GM23248 (cell line): ENCODE measurements at regions not wholly inside any gene's neighbourhood (a gene's known extent, or its start where the extent isn't known, plus 50 kb on each side); places are given as distances from the start of the nearest gene placed in this dataset.

Experiments
- DNase-seq: peaks from one replicate; pipeline ENCODE4 v3.0.0-alpha.2; 2015
- H2AFZ ChIP-seq: fragments of 200-600 bp; sonication (generic); 2 replicates; pipeline ENCODE4 v1.6.1; 2016; ENCODE audit warnings: antibody characterized with exemption
- H3F3A ChIP-seq: fragments of 200-600 bp; sonication (generic); 2 replicates; pipeline ENCODE4 v1.6.1; 2016; ENCODE audit warnings: mild to moderate bottlenecking, antibody characterized with exemption, mixed run types; ENCODE audit not compliant: insufficient read depth
- H3K27ac ChIP-seq: fragments of 200-600 bp; sonication (generic); 2 replicates; pipeline ENCODE4 v1.5.1; 2016; ENCODE audit warnings: mild to moderate bottlenecking
- H3K27me3 ChIP-seq: fragments of 200-600 bp; sonication (generic); replicated peaks from 2 replicates; pipeline ENCODE4 v1.6.1; 2016; ENCODE audit warnings: mild to moderate bottlenecking; ENCODE audit not compliant: insufficient read depth
- H3K36me3 ChIP-seq: fragments of 200-600 bp; sonication (generic); 2 replicates; pipeline ENCODE4 v1.6.1; 2016; ENCODE audit warnings: low read depth, mild to moderate bottlenecking
- H3K4me1 ChIP-seq: fragments of 200-600 bp; sonication (generic); 2 replicates; pipeline ENCODE4 v1.6.1; 2016; ENCODE audit warnings: mild to moderate bottlenecking; ENCODE audit not compliant: insufficient read depth
- H3K4me2 ChIP-seq: fragments of 200-600 bp; sonication (generic); one replicate; pipeline ENCODE4 v1.6.1; 2016; ENCODE audit warnings: mild to moderate bottlenecking; ENCODE audit not compliant: unreplicated experiment
- H3K4me3 ChIP-seq: fragments of 200-600 bp; sonication (generic); 2 replicates; pipeline ENCODE4 v1.5.1; 2016; ENCODE audit warnings: mild to moderate bottlenecking
- H3K79me2 ChIP-seq: fragments of 200-600 bp; sonication (generic); 2 replicates; pipeline ENCODE4 v1.6.1; 2016; ENCODE audit warnings: mild to moderate bottlenecking; ENCODE audit not compliant: insufficient read depth
- H3K9ac ChIP-seq: fragments of 200-600 bp; sonication (generic); 2 replicates; pipeline ENCODE4 v1.6.1; 2016; ENCODE audit warnings: mild to moderate bottlenecking
- H3K9me2 ChIP-seq: fragments of 200-600 bp; sonication (generic); 2 replicates; pipeline ENCODE4 v1.6.1; 2016; ENCODE audit warnings: mixed run types, mild to moderate bottlenecking, moderate library complexity; ENCODE audit not compliant: insufficient read depth
- H3K9me3 ChIP-seq: fragments of 200-600 bp; sonication (generic); one replicate; pipeline ENCODE4 v1.6.1; 2017; ENCODE audit warnings: low read depth
- H4K20me1 ChIP-seq: fragments of 200-600 bp; sonication (generic); 2 replicates; pipeline ENCODE4 v1.6.0; 2016; ENCODE audit not compliant: insufficient read depth
- EZH2 ChIP-seq: fragments of 200-600 bp; sonication (generic); IDR thresholded peaks from 2 replicates; pipeline ENCODE4 v1.6.1; 2018; ENCODE audit warnings: antibody characterized with exemption, mild to moderate bottlenecking; ENCODE audit not compliant: insufficient read depth, poor library complexity, severe bottlenecking
- EZH2phosphoT487 ChIP-seq: fragments of 200-600 bp; sonication (generic); IDR thresholded peaks from 2 replicates; pipeline ENCODE4 v1.6.1; 2018; ENCODE audit warnings: antibody characterized with exemption, moderate library complexity, mild to moderate bottlenecking, low read depth; ENCODE audit not compliant: insufficient read depth
- WGBS, 2 experiments: methylation state at CpG; one replicate each; pipeline ENCODE4 v1.1.6; 2015 to 2017; ENCODE audit warnings: low lambda C conversion rate in 2 of 2, low coverage in 1 of 2; ENCODE audit errors: missing lambda C conversion rate in 2 of 2; 5-methylcytosine and 5-hydroxymethylcytosine counted together
- in situ Hi-C: fragments of 300-500 bp; cut with MboI; formaldehyde crosslinking; loops from 2 replicates; pipeline ENCODE4 v1.15.0; 2020

DNA sequence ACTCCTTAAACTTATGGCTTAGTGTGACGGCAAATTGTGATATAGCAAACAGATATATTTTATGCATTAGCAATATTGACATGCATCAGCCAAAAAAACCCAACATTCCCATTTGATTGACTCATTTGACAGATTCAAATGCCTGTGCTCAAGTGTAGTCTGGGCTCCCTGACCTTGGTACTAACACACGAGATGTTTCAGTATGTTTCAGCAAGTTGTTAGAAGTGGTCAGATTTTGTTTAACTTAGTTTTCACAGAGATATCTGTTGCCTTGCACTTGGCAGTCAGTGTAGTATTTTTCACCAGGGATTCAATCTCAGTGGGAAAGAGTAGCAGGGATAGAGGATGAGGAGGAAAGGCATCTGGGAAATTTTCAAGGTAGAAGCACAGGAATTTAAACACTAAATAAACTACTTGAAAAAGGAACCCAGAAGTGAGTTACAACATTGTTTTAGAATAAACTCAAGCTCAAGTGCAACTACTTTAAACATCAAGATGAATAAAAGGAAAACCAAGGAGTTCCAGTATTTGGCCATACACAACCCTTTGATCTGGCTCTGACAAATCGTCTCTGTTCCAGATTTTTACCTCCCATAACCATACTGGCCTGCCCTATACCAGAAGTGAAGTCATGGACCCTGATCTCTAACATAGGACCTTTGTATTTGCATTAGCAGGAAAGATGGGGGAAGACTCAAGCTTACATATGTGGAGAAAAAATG, 56.5 kb upstream of the BLID start:
- Histone ChIP-seq H3K4me3 (peak overlapping the region; percentile 89), H3K27ac (peak overlapping the region; percentile 40), H3K27me3 (no peaks in the 10 kb centered on the region), H3K4me1 (peaks cover 94% of the 10 kb centered on the region), H3K79me2 (peaks cover 100% of the 10 kb centered on the region), H3K9me3 (no peaks in the 10 kb centered on the region), H3K9me2 (no peaks in the 10 kb centered on the region), H3F3A (peaks cover 91% of the 10 kb centered on the region), H3K4me2 (peak overlapping the region; percentile 96), H4K20me1 (no peaks in the 10 kb centered on the region), H3K9ac (no peak overlapping the region), H3K36me3 (peaks cover 72% of the 10 kb centered on the region), H2AFZ (no peak overlapping the region)
- in situ Hi-C loops = no loop called here
- TF ChIP-seq EZH2 (no peak), EZH2phosphoT487 (no peak)
- WGBS, 2 experiments = 81 to 84% methylated on average over 3 of the region's 3 CpGs
- DNase-seq = peak; percentile 19

- peak; percentile 96 for DNase-seq
- WGBS, 2 experiments = 67 to 69% methylated on average over 3 of the region's 3 CpGs
- Histone ChIP-seq H4K20me1 (no peaks in the 10 kb centered on the region), H3K9me3 (no peaks in the 10 kb centered on the region), H2AFZ (no peak overlapping the region), H3K79me2 (peaks cover 100% of the 10 kb centered on the region), H3K27ac (peak overlapping the region; percentile 91), H3K27me3 (no peaks in the 10 kb centered on the region), H3K9me2 (no peaks in the 10 kb centered on the region), H3K9ac (peak overlapping the region; percentile 12), H3K4me3 (peak overlapping the region; percentile 43), H3F3A (peaks cover 87% of the 10 kb centered on the region), H3K4me2 (peak overlapping the region; percentile 66), H3K36me3 (peaks cover 65% of the 10 kb centered on the region), H3K4me1 (peaks cover 91% of the 10 kb centered on the region)
- in situ Hi-C loops = no loop called here
- TF ChIP-seq EZH2phosphoT487 = no peak
- TF ChIP-seq EZH2 = no peak
These were observed 54.9 kb upstream of the BLID start for GRCh38 chr11:122170815-122171475.

GRCh38 chr11:122168218-122168617, 52.2 kb upstream of the BLID start:
- Histone ChIP-seq H3K4me3 (peak overlapping the region; percentile 34), H3K27ac (peak overlapping the region; percentile 91)
- in situ Hi-C loops = no loop called here

DNA sequence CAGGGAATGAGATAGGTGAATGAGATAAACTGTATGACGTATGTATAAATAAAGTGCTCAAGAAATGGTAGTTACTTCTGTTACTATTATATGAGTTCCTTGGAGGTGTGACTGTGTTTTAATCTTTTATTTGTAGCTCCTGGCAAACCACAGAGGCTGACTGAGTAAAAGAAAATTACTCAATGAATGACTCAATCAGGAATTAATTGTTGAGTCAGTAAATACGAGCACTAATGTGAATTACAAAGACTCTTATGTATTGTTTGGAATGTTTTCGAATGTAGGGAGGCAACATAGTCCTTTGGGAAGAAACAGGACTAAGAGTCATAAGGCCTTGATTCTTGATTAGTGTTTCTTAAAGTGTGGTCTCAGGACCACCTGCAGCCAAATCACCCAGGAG, 51.1 kb upstream of the BLID start:
- Histone ChIP-seq H3K27me3 (no peaks in the 10 kb centered on the region), H3K9me2 (no peaks in the 10 kb centered on the region), H3K4me2 (peak overlapping the region; percentile 66), H3K36me3 (peaks cover 59% of the 10 kb centered on the region), H3K27ac (peak overlapping the region; percentile 91), H3K4me1 (peaks cover 91% of the 10 kb centered on the region), H2AFZ (no peak overlapping the region), H3K9me3 (no peaks in the 10 kb centered on the region), H3K9ac (peak overlapping the region; percentile 66), H3K79me2 (peaks cover 100% of the 10 kb centered on the region), H3F3A (peaks cover 89% of the 10 kb centered on the region), H3K4me3 (peak overlapping the region; percentile 34; the same call in 1 of the 2 replicates), H4K20me1 (no peaks in the 10 kb centered on the region)
- WGBS, 2 experiments = 0 to 2% methylated on average over 3 of the region's 3 CpGs
- in situ Hi-C loops = no loop called here
- 0 out of 2 replicates have a peak, but pooled peaks have one; percentile 56 for TF ChIP-seq EZH2phosphoT487
- no peak for TF ChIP-seq EZH2
- peak; percentile 93 for DNase-seq

More at GRCh38 chr11:122168218-122168617, 52.2 kb upstream of the BLID start:
- H3K4me2 ChIP-seq = peak overlapping the region; percentile 66
- H3K9me2 ChIP-seq = no peaks in the 10 kb centered on the region
- peak overlapping the region; percentile 66; the same call in 1 of the 2 replicates for H3K9ac ChIP-seq
- no peaks in the 10 kb centered on the region for H4K20me1 ChIP-seq
- DNase-seq = no peak
- H3K9me3 ChIP-seq = no peaks in the 10 kb centered on the region
- peaks cover 53% of the 10 kb centered on the region for H3K36me3 ChIP-seq
- H3F3A ChIP-seq = peaks cover 89% of the 10 kb centered on the region
- peaks cover 91% of the 10 kb centered on the region for H3K4me1 ChIP-seq
- peaks cover 100% of the 10 kb centered on the region for H3K79me2 ChIP-seq
- WGBS, 2 experiments = 95 to 98% methylated on average over 3 of the region's 3 CpGs
- no peaks in the 10 kb centered on the region for H3K27me3 ChIP-seq
- H2AFZ ChIP-seq = no peak overlapping the region
- no peak for TF ChIP-seq EZH2phosphoT487
- TF ChIP-seq EZH2 = no peak
